ENCODE measurements at regions not wholly inside any gene's neighbourhood (a gene's known extent, or its start where the extent isn't known, plus 50 kb on each side); places are given as distances from the start of the nearest gene placed in this dataset.

DNA sequence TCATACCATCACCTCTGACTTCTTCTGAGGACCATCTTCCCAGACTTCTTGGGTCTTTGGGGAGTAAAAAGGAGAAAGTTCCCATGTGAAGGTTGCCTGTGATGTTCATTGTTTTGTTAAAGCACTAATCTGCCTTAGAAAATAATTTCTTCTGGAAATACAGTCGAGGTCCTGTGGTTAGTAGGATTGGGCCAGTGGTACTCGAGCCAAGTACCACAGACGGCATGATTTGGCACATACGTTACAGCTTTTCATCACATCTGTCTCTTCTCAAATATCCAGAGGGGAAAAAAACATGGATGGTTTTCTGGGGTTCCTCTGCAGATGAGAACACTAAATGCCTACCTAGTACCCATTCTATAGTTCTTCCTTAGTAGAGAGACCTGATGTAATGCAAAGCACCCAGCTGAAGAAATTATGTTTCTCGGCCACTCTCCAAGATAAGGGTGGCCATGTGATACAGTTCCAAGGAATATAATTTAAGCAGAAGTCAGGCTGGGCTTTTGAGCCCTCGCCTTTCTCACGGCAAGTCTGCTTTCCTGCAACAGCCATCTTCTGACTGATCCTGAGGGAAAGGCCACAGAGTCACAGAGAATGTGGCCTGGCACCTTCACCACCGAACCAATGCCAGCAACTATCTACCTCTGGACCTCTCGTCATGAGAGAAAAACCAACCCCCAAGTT lies 161.0 kb downstream of the RNF152 start:
- peak; percentile 30 for DNase-seq (ENCODE audit: low read depth)
- TF ChIP-seq, protein P1, sequence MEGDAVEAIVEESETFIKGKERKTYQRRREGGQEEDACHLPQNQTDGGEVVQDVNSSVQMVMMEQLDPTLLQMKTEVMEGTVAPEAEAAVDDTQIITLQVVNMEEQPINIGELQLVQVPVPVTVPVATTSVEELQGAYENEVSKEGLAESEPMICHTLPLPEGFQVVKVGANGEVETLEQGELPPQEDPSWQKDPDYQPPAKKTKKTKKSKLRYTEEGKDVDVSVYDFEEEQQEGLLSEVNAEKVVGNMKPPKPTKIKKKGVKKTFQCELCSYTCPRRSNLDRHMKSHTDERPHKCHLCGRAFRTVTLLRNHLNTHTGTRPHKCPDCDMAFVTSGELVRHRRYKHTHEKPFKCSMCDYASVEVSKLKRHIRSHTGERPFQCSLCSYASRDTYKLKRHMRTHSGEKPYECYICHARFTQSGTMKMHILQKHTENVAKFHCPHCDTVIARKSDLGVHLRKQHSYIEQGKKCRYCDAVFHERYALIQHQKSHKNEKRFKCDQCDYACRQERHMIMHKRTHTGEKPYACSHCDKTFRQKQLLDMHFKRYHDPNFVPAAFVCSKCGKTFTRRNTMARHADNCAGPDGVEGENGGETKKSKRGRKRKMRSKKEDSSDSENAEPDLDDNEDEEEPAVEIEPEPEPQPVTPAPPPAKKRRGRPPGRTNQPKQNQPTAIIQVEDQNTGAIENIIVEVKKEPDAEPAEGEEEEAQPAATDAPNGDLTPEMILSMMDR (IDR thresholded peaks at IDR 0.05; ENCODE audit: insufficient read depth, low read depth, low read length): no peak

DNA sequence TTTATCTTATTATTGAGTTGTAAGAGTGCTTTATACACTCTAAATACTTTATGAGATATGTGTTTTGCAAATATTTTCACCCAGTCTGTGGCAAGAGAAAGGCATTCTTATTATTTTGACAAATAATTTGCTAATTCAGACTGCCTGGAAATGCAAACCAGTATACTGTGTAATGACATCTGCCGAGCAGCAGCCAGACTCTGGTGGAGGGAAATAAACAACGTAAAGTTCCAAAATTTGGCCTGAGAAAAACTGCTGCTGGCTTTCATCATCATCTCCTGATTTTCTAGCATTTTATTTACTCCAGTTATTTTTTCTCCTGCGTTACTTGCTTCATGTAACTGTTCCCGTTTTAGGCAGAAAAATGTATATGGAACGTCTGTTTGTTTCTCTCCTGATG lies 161.6 kb downstream of the RNF152 start:
- H3K4me3 ChIP-seq (ENCODE audit: low read depth, low read length): no peak overlapping the region
- peak; percentile 79 for DNase-seq (ENCODE audit: low read depth)
- TF ChIP-seq, protein P1 (IDR thresholded peaks at IDR 0.05; ENCODE audit: insufficient read depth, low read depth, low read length): no peak

More for the DNA sequence above, 161.0 kb downstream of the RNF152 start:
- H3K4me3 ChIP-seq (ENCODE audit: low read depth, low read length): no peak overlapping the region

GRCh38 chr18:61729322-61729721 lies 163.5 kb downstream of the RNF152 start:
- no peak overlapping the region for H3K4me3 ChIP-seq (ENCODE audit: low read depth, low read length)
- TF ChIP-seq, protein P1 (IDR thresholded peaks at IDR 0.05; ENCODE audit: insufficient read depth, low read depth, low read length): no peak
- no peak for DNase-seq (ENCODE audit: low read depth)

DNA sequence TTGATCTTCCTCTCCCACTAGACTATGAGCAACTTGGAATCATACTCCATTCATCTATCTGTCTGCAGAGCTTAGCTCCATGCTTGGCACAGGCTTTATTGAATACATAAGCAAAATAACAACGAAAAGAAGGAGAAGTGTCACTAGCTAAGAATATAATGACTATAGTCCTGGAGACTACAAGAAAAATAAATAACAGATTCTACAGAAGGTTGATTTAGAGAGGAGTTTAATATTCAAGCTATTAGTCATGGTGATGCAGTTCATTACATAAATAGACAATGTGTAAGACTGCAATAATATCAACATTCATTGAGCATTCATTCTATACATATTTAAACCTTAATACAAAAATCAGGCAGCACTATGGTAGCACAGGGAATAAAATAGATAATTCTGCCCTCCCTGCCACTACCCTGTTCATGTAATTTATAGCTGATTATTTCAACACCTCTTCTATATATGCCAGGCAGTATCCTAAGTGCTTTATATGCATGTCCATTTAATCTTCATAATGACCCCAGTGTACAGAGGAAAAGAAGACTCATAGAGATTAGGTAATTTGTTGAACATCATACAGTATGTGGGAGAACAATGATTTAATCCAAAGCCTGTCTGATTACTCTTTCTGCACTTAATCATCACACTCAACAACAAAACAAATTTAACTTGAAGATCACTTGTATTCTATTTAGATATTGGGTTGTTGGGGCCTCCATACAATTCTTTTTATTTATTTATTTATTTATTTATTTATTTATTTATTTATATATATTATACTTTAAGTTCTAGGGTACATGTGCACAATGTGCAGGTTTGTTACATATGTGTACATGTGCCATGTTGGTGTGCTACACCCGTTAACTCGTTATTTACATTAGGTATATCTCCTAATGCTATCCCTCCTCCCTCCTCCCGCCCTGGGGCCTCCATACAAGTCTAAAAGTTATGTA lies 165.3 kb downstream of the RNF152 start:
- TF ChIP-seq, protein P1 (IDR thresholded peaks at IDR 0.05; ENCODE audit: insufficient read depth, low read depth, low read length): no peak
- H3K4me3 ChIP-seq (ENCODE audit: low read depth, low read length): no peak overlapping the region
- peak; percentile 33 for DNase-seq (ENCODE audit: low read depth)

DNA sequence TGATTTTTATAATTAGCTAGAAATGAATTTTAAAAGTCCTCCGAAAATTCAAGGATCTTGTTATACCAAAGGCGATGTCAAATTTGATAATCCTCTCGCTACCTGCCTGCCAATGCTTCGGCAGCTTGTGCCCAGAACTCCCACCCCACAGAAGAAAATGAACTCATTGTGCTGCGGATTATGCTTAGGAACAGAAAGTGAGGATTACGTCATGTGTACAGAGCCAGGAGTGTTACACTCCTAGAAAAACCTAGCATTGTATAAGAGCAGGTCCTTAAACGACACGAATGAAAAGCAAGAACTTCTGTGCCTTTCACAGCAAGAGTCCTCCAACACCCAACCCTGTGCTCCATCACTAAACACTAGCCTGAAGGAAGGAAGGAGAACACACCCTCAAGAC lies 168.3 kb downstream of the RNF152 start:
- TF ChIP-seq, protein P1 (IDR thresholded peaks at IDR 0.05; ENCODE audit: insufficient read depth, low read depth, low read length): no peak
- H3K4me3 ChIP-seq (ENCODE audit: low read depth, low read length): no peak overlapping the region
- no peak for DNase-seq (ENCODE audit: low read depth)

DNA sequence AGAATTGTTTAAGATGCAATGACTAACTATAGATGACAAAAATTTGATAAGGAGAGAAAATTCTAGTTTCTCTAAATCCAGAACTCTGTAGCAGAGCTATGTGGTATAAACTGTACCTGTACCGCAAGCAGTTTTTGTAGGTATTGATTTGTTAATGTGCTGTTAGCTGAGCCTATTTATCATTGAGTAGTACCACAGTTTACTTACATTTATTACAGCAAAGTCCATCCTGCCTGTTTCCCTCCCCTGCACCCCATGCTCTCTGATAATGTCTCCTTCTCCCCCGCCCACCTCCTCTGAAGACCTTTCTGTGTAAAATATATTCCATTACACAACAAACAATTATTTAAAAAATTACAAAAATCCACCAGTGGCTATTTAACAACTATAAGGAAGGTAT lies 170.6 kb downstream of the RNF152 start:
- H3K4me3 ChIP-seq (ENCODE audit: low read depth, low read length): no peak overlapping the region
- TF ChIP-seq, protein P1 (IDR thresholded peaks at IDR 0.05; ENCODE audit: insufficient read depth, low read depth, low read length): no peak
- no peak for DNase-seq (ENCODE audit: low read depth)
